Right forelimb (tissue), 1 donor: ENCODE measurements at regions not wholly inside any gene's neighbourhood (a gene's known extent, or its start where the extent isn't known, plus 50 kb on each side); places are given as distances from the start of the nearest gene placed in this dataset.

ENCODE experiments used
- DNase-seq: peaks from one replicate; pipeline ENCODE4 v3.0.0-alpha.2; 2018

DNA sequence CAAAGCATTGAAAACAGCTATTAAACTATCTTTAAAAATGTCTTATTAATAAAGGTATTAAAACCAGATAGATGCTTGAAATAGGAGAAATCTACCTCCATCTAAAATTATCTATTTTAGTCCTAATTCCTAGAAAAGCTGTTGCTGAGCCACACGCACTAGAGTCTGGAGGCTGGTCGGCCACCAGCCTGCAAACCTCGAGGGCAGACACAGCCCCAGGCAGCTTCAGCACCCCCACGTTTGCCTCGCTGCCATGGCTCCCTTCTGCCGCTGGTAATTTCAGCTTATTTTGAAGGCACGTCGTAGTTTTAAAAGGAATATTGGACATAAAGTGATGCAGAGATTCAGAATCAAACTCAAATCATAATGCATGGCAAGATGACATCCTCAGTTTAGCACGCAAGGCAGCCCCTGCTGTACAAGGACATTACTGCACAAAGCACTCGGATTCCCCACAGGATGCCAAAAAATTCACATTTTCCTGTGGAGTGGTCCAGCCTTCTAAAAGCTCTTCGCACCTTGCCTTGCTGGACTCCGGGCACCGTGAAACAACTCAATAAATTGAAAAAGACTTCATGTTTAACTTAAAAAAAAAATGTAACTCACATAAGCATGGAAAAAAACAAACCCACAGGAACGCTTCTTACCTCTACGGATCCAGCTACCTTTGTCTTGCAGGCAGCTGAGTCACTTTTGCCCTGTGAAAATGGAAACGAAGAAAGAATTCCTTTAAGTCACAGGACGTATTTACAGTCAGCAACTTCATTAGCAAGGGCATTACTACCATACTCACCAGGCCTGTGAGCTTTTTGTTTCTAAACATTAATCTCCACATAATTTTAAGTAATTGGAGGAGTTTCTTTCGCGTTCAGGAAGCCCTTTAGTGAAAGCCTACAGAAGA lies 143.4 kb upstream of the RPS6KA2 start:
- peak; percentile 39 for DNase-seq

DNA sequence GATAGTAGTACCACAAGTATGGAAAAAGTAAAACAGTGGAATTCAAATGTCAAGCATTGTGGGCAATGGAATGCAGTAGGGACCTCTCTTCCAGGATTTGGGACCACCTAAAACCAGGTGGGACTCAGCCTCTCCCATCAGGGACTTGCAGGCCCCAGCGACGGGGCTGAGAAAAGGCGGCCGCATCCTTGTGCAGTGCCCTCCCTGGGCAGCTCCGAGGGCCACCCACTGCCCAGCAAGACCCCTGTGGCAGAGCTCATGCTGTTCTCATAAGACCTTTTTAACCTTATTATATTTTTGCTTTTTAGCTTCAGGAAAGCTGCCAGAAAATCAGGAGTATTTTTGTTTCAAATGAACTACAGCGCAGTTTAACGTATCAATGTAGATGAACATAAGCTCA lies 142.6 kb upstream of the RPS6KA2 start:
- DNase-seq = no peak

DNA sequence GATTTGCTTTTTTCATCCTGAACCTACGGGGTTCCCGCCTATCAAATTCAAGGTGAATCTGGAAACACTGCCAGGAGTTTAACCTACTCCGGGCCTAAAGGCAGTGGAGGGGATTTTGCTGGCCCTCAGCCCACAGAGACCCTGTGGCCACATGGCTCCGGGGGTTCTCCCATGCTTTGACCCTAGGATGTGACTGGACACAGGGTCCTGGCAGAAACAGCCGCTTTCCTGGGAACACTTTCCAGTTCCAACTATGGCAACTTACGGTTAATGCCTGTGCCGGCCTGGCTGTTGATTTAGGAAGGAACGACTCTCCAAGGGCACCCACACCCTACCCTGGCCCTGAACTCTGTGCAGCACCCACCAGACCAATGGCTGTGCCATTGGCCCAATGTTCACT lies 141.7 kb upstream of the RPS6KA2 start:
- no peak for DNase-seq

DNA sequence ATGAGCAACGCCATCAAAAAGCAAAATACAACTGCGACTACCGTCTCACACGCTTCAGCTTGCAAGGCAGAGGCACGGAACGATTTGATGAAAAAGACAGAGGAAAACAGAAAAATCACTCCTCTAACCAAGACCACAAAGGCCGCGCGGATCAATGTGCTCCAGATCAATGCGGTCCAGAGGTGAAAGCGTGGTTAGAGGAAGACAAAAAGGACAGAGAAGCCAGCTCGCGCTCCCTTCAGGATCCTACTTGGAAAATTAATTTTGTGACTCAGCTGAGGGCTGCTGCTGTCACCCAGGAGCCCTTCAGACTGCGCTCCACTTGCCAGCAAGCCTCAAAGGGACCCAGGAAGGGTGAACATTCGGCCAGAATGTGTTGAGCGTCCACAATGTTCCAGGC lies 140.2 kb upstream of the RPS6KA2 start:
- peak; percentile 20 for DNase-seq

DNA sequence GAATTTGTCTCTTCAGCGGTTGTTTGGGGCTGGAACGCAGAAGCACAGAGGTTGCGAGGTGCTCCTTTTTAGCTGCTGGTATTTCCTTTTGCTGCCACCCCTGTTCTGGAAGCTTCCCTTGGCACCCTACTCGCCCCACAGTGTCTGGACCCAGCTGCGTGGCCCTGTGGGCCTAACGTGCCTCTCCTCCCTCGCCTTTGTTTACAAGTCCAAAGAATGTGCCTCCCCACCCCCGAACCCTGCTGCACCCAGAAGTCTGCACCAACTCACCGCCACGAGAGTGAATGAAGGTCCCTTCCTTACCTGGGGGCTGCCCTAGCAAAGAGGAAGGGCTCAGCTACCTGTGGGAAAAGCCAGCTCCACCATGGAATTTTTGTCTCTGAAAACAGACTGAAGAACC lies 139.7 kb upstream of the RPS6KA2 start:
- peak; percentile 15 for DNase-seq

DNA sequence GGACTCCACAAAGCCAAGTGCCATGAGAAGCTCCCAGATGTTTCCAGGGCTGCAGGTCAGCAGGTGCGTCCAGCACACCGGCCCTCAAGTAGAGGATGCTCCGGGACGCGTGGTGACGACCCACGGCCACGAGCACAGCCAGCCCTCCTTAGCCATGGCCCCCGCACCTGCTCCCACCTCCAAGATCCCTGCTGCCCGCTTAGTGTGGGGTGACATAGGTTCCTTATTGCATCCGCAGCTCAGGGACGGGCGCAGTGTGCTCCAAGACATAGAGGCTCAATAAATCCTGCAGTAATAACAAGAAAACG lies 138.1 kb upstream of the RPS6KA2 start:
- peak; percentile 35 for DNase-seq

DNA sequence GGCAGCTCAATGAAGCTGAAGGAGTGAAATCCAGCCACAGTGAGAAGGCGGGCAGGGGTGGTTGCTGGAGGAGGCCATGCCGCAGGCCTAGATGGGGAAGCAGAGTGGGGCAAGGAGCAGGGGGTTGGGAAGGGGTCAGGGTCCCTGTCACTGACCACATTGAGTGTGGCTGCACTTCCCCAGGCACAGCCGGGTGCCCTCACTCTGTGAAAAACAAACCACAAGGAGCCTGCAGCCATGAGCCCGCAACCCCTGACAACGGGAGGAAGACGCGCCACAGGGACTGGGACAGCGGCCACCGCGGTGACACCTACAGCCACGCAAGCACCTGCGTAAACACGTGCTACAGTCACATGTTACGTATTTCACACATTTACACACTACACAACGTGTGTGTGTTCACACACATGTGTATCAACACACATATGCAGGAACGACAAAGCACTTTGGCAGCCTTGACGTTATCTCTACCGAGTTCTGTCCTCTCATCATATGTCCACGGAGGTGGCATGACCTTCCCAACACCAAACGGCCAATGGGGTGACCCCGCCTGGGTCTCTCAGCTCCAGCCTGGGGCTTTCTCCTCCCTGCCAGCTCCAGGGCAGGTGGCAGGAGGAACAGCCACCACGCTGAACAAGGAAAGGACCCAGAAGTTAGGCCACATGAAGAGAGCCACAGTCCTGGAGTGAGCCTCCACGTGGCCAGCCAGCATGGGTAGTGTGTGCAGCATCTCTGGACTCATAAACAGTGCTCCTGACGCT lies 137.6 kb upstream of the RPS6KA2 start:
- DNase-seq = no peak

DNA sequence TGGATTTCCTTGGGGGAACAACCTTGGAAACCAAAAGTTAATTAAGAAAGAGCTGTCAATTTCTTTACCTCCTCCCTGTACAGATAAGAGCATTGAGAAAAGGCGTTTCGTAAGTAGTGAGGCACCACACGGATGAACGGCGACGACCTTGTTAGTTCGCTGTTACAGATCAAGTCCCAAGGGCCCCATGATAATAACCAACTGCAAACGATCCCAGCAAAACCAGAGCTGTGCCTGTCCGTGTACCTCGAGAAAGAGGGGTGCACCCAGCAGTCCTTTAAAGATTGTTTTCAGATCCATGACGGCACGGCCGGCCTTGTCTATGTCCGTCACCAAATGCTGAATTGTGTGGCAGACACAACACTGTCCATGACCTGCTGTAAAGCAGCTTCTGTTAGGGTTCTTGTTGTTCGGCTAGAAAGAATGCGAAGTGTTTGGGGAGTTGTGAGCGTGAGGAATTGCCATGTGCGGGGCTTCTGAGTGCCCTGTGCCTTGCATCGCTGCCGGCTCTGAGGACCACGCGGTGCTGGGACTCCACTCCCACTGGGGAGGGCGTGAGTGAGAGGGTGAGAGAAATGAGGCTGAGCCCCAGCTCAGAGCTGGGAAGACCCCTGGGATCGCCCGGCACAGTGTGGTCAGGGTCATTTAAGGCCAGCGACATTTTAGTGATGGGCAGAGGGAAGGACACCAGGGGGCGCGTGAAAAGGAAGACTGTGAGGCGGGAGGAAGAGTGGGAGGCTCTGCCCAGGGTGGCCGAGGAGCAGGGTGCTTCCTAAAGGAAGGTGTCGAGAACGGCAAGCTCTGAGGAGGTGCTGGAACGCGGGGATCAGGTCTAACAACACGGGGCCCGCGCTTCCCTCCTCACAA lies 136.8 kb upstream of the RPS6KA2 start:
- DNase-seq = peak; percentile 19

DNA sequence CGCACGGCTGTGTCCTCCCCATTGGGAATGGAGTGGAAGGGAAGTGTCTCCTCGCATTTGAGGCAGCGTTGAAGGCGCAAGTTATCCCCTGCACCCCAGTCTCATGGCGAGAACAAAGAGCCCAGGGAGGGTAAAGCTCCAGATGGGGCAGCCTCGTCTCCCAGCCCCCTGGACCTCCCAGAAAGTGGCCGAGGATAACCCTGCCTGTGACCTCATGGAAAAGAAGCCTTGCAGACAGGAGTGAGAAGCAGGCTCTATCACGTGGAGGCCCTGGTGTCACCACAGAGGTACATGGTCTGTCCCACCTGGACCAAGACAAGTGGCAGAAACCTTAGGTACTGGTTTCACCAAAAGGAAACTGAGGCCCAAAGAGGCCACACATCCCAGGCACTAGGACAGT lies 134.8 kb upstream of the RPS6KA2 start:
- no peak for DNase-seq

DNA sequence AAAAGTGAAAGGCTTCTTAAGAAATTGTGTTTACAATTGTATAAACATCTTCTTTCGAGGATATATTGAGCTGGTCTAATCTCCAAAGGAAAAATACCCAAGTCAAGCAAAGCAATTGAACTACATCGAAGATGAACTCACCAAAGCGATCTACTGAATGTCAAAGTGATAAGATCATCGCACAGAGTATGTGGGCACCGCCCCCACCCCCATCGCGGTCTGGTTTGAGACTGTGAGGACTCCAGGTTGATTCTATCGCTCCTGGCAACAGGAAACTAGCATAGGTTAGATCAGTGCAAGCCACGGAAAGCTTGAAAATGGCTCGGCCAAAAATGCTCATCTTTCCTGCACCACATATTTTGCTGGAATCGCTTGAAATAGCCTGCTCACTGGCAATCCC lies 133.2 kb upstream of the RPS6KA2 start:
- DNase-seq = no peak

DNA sequence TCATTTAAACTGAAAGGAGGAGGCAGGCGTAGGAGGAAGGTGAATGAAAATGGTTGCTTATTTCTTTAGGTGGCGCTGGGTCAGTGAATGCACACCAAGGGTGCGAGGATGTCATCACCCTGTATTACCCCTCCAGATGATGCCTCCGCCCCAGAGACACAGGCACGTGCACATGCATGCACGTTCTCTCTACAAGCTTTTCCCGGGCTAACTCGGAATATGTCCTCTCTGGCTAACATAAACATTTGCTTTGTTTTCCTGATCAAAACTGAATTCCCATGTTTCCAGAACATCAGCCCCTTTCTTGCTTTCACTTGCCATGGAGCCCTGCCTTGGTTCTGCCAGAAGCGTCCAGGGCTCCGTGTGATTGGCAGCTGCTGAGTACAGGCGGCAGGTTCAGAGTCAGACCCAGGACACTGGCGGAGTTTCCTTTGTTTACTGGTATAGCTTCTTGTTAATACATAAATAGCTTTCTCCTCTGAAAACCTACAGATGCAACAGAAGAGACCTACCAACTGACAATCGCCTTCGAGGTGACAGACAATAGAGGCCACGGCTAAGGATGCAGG lies 131.2 kb upstream of the RPS6KA2 start:
- DNase-seq = no peak

DNA sequence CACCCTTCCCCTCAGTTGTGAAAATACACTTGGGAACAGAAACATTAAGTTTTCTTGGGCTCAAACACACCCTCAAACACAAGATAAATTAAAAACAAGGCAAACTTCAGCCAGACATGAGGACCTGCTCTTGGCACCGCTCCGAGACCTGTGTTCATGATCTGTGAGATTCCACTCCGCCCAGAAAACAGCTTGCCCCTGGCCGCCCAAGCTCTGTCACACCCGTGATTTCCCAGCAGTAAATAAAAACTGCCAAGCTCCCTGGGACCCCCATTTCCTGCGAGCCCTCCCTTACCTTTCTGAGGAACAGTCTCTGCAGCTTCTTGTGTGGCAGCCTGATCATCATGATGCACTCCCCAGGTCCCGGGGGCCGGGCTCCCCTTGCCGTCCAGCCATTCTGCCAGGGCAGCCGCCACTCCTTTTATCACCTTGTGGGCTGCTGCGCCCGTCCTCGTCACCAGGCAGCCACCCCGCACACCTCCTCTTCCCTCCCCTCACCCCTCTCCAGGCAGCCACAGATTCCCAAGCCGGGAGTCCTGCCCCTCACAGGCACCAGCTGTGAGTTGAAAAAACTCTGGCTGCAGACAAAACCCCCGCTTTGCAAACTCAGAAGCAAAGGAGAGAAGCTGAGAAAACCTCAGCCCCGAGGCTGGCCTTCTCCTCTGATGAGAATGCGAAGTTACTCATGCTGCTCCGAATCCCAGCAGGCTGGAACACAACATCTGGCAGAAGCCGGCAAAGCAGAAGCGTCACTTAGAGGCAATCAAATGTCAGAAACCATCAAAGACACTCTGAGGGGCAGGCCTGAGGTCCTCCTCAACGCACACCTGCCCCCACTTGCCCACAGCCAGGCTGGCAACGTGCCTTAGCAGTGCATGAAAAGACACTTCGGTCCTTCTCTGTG lies 130.4 kb upstream of the RPS6KA2 start:
- DNase-seq = peak; percentile 56

DNA sequence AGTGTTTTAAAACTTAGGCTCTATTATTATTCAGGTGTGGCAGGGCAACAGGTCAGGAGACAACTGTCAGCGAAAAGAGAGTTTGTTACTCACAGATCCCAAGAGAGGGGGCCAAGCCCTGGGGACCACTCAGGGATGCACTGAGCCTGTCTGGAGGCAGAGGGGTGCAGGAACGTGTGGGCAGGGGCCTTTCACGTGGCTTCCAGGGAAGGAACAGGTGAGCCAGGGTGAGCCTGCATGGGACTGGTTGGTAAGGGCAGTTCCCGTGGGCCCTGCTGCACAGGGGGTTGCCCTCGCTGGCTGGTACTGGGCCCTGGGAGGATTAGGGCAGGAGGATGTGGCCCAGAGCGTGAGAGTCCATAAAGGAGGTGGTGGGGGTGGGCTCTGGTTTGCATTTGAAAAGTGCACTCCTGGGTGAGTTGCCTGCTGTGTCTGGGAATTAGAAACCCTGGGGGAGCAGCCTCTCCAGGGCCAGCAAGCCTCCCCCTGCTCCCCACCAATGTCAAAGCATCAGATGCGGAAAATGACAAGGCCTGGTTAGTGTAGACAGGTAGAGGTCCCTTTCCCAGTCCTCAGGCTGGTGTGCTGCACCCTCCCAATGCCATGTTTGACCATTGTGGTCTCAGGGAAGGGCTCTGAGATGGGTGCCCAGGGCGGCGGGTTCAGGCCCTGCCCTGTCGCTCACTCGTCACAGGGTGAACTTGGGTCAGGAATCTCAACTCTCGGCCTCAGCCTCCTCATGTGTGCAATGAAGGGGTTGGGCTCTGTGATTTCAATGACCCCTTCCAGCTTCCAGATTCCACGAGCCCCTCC lies 127.4 kb upstream of the RPS6KA2 start:
- no peak for DNase-seq

DNA sequence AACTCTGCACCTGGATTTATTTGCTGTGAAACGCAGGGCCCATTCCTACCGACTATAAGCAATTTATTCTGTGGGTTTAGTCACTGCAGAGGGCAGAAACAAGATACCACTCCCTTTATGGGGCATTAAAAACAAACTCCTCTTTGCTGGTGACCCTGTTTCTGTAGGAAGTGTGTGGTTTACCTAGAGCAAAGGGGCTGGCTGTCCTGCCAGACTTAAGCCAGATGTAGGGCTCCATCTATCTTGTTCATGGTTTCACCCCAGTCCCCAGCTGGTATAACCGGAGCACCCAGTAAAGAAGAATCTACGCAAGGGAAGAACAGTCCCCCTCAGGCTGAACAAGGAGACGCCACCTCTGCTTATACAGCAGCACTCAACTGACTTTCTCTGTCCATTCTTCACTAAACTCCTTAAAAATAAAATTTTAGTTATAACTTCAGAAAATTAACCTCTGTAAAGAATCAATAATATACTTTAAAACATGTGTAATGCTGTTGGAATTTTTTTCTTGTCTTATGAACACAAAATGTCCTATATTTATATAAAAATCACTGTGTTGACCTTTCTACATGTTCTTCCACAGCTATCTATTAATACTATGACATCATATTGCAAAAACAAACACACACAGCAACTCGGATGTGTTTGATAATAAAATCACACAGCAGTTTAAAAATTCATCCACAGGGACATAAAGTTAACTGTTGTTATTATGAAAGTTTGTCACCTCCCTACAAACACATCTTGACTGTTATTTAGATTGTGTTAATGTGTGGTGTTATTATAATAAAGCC lies 126.1 kb upstream of the RPS6KA2 start:
- DNase-seq = no peak

DNA sequence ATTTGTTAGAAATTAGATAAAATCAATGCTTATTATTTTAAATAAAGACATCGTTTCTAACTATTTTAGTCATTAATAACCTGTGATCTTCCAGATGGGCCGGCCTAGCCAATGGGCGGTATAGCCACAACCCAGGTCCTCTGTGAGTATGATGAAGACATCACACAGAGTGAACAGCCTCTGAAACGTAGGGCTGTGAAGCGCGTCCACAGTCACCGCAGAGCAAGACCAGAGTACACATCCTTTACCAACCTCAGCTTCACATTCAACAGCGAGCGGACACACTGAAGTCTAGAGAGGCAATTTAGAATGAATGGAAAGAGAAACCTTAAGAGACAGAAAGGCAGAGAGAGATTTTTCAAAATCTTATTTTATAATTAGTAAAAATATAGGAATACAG lies 125.0 kb upstream of the RPS6KA2 start:
- DNase-seq = no peak

DNA sequence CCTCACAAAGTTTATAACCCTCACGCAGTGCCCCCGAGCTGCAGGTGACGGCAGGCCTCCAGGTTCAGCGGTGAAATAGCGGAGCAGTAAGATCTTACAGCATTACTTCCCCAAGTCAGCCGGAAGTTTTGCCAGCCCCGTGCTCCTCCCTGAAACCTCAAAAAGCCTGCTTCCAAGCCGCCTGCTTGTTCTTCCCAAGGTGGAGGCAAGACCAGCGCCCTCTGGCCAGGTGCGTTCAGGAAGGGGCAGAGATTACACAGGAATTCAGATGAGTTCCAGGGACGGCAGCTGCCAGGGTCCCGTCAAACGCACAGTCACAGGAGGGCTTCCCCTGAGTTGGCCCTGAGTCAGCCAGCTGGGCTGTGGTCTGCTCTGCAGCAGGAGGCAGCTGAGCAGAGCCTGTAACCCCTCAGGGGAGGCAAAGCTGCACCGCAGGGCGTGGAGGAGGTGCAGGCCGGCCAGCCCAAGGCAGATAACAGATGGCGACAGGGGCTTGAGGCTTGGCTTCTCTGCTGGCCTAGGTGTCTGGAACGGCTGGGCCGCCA lies 124.1 kb upstream of the RPS6KA2 start:
- no peak for DNase-seq

DNA sequence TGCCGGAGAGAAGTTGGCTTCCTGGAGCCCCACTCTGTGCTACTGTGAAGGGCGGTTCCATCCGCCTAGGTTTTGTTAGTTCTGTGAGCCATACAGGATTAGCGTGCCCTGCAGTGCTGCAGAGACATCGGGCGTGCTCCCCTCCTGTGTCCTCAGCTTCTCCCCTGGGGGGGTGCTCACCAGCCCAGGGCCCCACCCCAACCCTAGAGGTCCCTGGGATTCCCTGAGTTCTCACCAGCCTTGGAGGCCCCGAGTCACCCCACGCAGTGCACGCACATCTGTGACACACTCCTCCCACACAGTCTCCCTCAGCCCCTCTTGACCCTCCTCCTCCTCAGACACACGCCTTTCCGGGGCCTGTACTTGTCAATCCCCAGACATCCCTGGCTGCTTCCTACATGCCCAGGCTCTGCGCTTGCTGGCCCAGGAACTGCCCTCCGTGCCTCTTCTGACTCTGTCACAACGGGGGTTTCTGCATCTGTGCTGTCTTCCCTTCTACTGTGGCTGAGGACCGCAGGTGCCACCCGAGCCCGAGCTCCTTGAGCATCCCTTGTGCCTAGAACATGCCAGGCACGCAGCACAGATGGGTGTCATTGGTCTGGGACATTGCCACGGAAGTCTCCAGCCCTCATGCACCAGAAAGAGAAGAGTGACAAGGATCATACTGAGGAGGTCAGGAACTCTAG lies 123.2 kb upstream of the RPS6KA2 start:
- DNase-seq = no peak

DNA sequence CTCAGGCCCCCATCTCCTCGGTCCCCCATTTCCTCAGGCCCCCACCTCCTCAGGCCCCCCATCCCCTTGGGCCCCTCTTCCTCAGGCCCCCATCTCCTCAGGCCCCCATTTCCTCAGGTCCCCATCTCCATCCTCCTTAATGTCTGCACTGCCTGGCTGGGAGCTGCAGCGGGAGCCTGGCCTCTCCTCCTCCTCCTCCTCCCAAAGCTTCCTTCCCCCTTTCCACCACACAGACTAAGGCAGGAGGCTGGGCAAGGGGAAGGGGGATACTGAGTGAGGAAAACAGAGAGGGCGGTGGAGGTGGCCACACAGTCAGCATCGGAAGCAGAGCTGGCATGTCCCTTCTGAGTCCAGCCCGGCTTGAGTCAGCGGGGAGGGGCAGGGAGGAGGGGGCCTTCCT lies 122.6 kb upstream of the RPS6KA2 start:
- no peak for DNase-seq
